ENCODE measurements at regions not wholly inside any gene's neighbourhood (a gene's known extent, or its start where the extent isn't known, plus 50 kb on each side); places are given as distances from the start of the nearest gene placed in this dataset.

DNA sequence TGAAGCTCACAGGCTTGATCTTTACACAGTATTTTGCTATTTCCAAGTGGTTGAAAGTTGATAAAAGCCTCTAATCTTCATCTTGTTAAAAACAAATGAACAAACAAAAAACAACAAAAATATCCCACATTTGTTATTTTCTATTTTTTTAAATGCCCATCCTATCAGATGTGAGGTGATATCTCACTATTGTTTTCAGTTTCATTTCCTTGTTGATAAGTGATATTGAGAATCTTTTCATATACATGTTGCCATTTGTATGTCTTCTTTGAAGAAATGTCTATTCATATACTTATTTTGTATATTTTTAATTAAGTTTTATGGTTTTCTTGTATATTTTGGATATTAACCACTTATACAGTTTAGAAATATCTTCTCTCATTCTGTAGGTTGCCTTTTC is 175.8 kb downstream of the CALCRL start:
- no peak overlapping the region for H3K23ac ChIP-seq (ENCODE audit: low read depth, low read length)
- no peak overlapping the region for H2BK15ac ChIP-seq (ENCODE audit: low read depth, low read length)
- H2AFZ ChIP-seq (replicated peaks; ENCODE audit: low read length, poor library complexity), result no peak overlapping the region
- H4K91ac ChIP-seq (ENCODE audit: insufficient read depth, low read depth, low read length), result no peak overlapping the region
- POLR2A ChIA-PET (ENCODE audit: unreplicated experiment), result no interaction called here
- no TSS peak for BruUV-seq (replicated peaks)
- no peak for DNase-seq
- H3K27me3 ChIP-seq (ENCODE audit: control insufficient read depth, insufficient read depth, low read length), result no peaks in the 10 kb centered on the region
- no peak overlapping the region for H3K18ac ChIP-seq (ENCODE audit: low read depth, low read length)
- no peaks in the 10 kb centered on the region for H3K9me3 ChIP-seq (ENCODE audit: control insufficient read depth, insufficient read depth, low read length)
- H3K4me2 ChIP-seq (ENCODE audit: low read depth, low read length), result no peak overlapping the region
- dilution Hi-C loops (cut with HindIII; ENCODE audit: low sequenced_read_pairs, unreplicated experiment) (no loop called here), in situ Hi-C loops (cut with MboI; ENCODE audit: low sequenced_read_pairs) (no loop called here), intact Hi-C loops (cut with micrococcal nuclease) (no loop called here)
- H3K14ac ChIP-seq (replicated peaks; ENCODE audit: low read depth, low read length), result no peak overlapping the region
- H2BK20ac ChIP-seq (ENCODE audit: low read depth, low read length), result no peak overlapping the region
- no peaks in the 10 kb centered on the region for H3K9me1 ChIP-seq (ENCODE audit: insufficient read depth, low read length)
- no peak overlapping the region for H2AK5ac ChIP-seq (ENCODE audit: low read depth, low read length)
- no peak overlapping the region for H2BK120ac ChIP-seq (ENCODE audit: low read depth, low read length)
- no peak overlapping the region for H2BK5ac ChIP-seq (ENCODE audit: low read depth, low read length, poor library complexity, severe bottlenecking)
- no peak overlapping the region for H3K27ac ChIP-seq (ENCODE audit: insufficient read depth, low read length)
- H3K4me3 ChIP-seq (ENCODE audit: insufficient read depth, low read depth, low read length), result no peak overlapping the region
- H4K20me1 ChIP-seq (ENCODE audit: insufficient read depth, low read length), result no peaks in the 10 kb centered on the region
- no peak overlapping the region for H3K56ac ChIP-seq (ENCODE audit: extremely low read depth, insufficient read depth, low read length)
- H3K9ac ChIP-seq (ENCODE audit: low read depth, low read length), result no peak overlapping the region
- no peak for ATAC-seq (ENCODE audit: low read depth)
- H4K8ac ChIP-seq (ENCODE audit: low read depth in 2 of 2, low read length in 2 of 2), result no peak overlapping the region
- H3K36me3 ChIP-seq (ENCODE audit: control insufficient read depth, insufficient read depth, low read length), result no peaks in the 10 kb centered on the region
- H3K79me1 ChIP-seq (ENCODE audit: low read depth in 1 of 2, low read length in 2 of 2), result no peaks in the 10 kb centered on the region
- H2AK9ac ChIP-seq (replicated peaks; ENCODE audit: low read depth, low read length, poor library complexity), result no peak overlapping the region
- TF ChIP-seq MAZ (IDR thresholded peaks at IDR 0.05; ENCODE audit: borderline replicate concordance, low read depth, low read length), result no peak
- TF ChIP-seq MXI1 (IDR thresholded peaks at IDR 0.05; ENCODE audit: borderline replicate concordance, low read depth, low read length), result no peak
- no peak for TF ChIP-seq NFE2L2 (IDR thresholded peaks at IDR 0.05; ENCODE audit: low read depth, low read length)
- TF ChIP-seq CHD1 (IDR thresholded peaks at IDR 0.05; ENCODE audit: low read depth, low read length), result no peak
- TF ChIP-seq FOS (IDR thresholded peaks at IDR 0.05; ENCODE audit: low read depth, low read length), result no peak
- no peak for TF ChIP-seq CTCF (conservative IDR thresholded peaks at IDR 0.05; ENCODE audit: low read depth, low read length)
- TF ChIP-seq RCOR1 (IDR thresholded peaks at IDR 0.05; ENCODE audit: insufficient replicate concordance, low read length), result no peak
- CTCF ChIA-PET, result interaction anchor here (0.9 kb wide), 1 partner anchor 10 kb away, joined by 3 read pairs; no protein-coding TSS in a partner anchor
- no peak overlapping the region for H3K4ac ChIP-seq (ENCODE audit: low read depth, low read length)
- H4K5ac ChIP-seq (ENCODE audit: low read depth, low read length), result no peak overlapping the region
- H3K4me1 ChIP-seq (ENCODE audit: control insufficient read depth, insufficient read depth, low read length), result no peaks in the 10 kb centered on the region
